Upper lobe of right lung (tissue), 1 donor: ENCODE measurements at regions not wholly inside any gene's neighbourhood (a gene's known extent, or its start where the extent isn't known, plus 50 kb on each side); places are given as distances from the start of the nearest gene placed in this dataset.

ENCODE experiments used
- ATAC-seq: fragments of 200-7000 bp; cut with Tn5 transposase; one replicate; pipeline ENCODE4 v1.9.1; 2020; ENCODE audit warnings: mild to moderate bottlenecking, moderate library complexity
- DNase-seq: peaks from one replicate; pipeline ENCODE4 v3.0.0-alpha.2; 2020
- H3K27ac ChIP-seq: fragments of 200-600 bp; one replicate; pipeline ENCODE4 v1.8.0; 2022
- H3K27me3 ChIP-seq: fragments of 200-600 bp; one replicate; pipeline ENCODE4 v1.8.0; 2022; ENCODE audit warnings: mild to moderate bottlenecking
- H3K36me3 ChIP-seq: fragments of 200-600 bp; one replicate; pipeline ENCODE4 v1.8.0; 2022
- H3K4me1 ChIP-seq: fragments of 200-600 bp; one replicate; pipeline ENCODE4 v1.8.0; 2022
- H3K4me3 ChIP-seq: fragments of 200-600 bp; one replicate; pipeline ENCODE4 v1.8.0; 2022; ENCODE audit warnings: mild to moderate bottlenecking
- H3K9me3 ChIP-seq: fragments of 200-600 bp; one replicate; pipeline ENCODE4 v1.8.0; 2022
- intact Hi-C: fragments of 100-400 bp; cut with DNase I; formaldehyde crosslinking; loops from one replicate; pipeline ENCODE4 v1.11.0; 2022
- TF ChIP-seq, protein P1 (sequence below): fragments of 200-600 bp; IDR thresholded peaks from one replicate; pipeline ENCODE4 v1.8.0; 2022; ENCODE audit warnings: antibody characterized with exemption
- donor health status: DM: no; HTN: yes; CAD: no; lungs with severe emphysema.

DNA sequence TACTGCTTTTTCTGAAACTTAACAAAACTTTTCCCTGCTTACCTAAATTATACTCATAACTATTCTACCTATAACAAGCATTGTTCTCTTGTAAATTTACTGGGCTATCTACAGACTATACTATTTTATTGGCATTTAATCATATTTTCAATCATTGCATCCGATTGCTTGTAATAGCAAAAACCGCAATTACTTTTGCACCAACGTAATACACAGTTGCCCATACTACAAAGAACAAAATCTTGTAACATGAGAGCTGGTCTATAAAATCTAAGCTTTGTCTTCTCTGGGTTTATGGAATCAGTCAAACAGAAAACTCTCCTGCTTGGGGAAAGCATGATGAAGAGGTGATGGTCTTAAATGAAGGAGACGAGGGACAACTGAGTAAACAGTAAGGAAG is 463.4 kb upstream of the ST6GAL2 start:
- Histone ChIP-seq H3K4me3 (no peak overlapping the region), H3K27ac (no peak overlapping the region), H3K27me3 (no peaks in the 10 kb centered on the region), H3K4me1 (no peaks in the 10 kb centered on the region), H3K9me3 (no peaks in the 10 kb centered on the region), H3K36me3 (no peaks in the 10 kb centered on the region)
- DNase-seq, result no peak
- TF ChIP-seq, protein P1, sequence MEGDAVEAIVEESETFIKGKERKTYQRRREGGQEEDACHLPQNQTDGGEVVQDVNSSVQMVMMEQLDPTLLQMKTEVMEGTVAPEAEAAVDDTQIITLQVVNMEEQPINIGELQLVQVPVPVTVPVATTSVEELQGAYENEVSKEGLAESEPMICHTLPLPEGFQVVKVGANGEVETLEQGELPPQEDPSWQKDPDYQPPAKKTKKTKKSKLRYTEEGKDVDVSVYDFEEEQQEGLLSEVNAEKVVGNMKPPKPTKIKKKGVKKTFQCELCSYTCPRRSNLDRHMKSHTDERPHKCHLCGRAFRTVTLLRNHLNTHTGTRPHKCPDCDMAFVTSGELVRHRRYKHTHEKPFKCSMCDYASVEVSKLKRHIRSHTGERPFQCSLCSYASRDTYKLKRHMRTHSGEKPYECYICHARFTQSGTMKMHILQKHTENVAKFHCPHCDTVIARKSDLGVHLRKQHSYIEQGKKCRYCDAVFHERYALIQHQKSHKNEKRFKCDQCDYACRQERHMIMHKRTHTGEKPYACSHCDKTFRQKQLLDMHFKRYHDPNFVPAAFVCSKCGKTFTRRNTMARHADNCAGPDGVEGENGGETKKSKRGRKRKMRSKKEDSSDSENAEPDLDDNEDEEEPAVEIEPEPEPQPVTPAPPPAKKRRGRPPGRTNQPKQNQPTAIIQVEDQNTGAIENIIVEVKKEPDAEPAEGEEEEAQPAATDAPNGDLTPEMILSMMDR, result no peak
- intact Hi-C loops, result no loop called here
- ATAC-seq, result no peak

DNA sequence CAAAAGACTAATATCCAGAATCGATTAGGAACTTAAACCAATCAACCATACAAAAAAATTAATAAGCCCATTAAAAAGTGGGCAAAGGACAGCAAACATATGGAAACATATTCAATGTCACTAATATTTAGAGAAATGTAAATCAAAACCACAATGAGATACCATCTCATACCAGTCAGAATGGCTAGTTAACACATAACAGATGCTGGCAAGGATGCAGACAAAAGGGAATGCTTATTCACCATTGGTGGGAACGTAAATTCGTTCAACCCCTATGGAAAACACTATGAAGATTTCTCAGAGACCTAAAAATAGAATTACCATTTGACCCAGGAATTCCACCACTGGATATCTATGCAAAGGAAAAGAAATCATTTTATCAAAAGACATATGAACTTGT is 468.2 kb upstream of the ST6GAL2 start:
- Histone ChIP-seq H3K27me3 (no peaks in the 10 kb centered on the region), H3K4me1 (no peaks in the 10 kb centered on the region), H3K27ac (no peak overlapping the region), H3K9me3 (no peaks in the 10 kb centered on the region), H3K4me3 (no peak overlapping the region), H3K36me3 (no peaks in the 10 kb centered on the region)
- TF ChIP-seq, protein P1, result no peak
- no peak for ATAC-seq
- no peak for DNase-seq
- intact Hi-C loops, result no loop called here

DNA sequence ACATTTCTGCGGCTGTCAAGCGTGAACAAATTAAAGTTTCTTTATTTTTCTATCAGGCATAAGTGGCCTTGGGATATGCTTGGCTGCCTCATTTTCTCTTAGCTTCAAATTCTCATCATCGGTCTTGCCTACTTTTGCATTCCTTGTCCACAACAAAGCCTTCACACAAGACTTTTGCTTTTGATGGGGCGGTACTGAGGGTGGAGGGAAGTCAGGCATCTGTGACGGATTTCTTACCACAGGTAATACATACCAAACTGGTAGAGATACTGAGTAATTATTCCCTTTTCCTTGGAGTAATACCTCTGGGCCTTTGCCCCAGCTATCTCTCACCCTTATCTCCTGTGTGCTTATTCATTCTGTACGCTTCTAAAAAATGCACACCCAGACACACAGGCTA is 468.3 kb upstream of the RGPD4 start:
- ATAC-seq, result no peak
- H3K27ac ChIP-seq, result no peak overlapping the region
- H3K4me3 ChIP-seq, result no peak overlapping the region

DNA sequence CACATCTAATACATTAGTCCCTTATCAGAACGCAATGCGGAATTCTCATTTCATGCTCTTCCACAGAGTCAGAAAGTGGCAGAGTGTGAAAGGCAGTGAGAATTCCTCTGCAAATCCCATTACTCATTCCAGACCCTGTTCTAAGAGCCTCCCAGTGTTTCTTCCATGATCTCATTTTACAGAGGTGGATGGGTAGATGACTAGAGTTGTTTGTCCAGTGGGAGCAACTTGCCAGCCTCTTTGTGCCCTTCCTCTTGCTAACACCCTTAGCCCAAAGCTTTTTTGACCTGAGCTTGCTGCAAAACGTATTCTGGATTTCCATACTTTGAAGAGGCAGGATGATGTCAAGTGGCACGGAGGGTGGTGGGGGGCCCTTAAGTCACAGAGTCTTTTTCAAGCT is 467.7 kb upstream of the RGPD4 start:
- DNase-seq (no peak), ATAC-seq (no peak)
- Histone ChIP-seq H3K4me3 (no peak overlapping the region), H3K36me3 (no peaks in the 10 kb centered on the region), H3K4me1 (no peaks in the 10 kb centered on the region), H3K27me3 (no peaks in the 10 kb centered on the region), H3K27ac (no peak overlapping the region), H3K9me3 (no peaks in the 10 kb centered on the region)
- intact Hi-C loops, result no loop called here
- TF ChIP-seq, protein P1, result no peak

More for the DNA sequence above, 468.3 kb upstream of the RGPD4 start:
- TF ChIP-seq, protein P1, result no peak
- H3K36me3 ChIP-seq, result no peaks in the 10 kb centered on the region
- H3K9me3 ChIP-seq, result no peaks in the 10 kb centered on the region
- H3K4me1 ChIP-seq, result no peaks in the 10 kb centered on the region
- H3K27me3 ChIP-seq, result no peaks in the 10 kb centered on the region
- DNase-seq, result no peak
- intact Hi-C loops, result no loop called here

DNA sequence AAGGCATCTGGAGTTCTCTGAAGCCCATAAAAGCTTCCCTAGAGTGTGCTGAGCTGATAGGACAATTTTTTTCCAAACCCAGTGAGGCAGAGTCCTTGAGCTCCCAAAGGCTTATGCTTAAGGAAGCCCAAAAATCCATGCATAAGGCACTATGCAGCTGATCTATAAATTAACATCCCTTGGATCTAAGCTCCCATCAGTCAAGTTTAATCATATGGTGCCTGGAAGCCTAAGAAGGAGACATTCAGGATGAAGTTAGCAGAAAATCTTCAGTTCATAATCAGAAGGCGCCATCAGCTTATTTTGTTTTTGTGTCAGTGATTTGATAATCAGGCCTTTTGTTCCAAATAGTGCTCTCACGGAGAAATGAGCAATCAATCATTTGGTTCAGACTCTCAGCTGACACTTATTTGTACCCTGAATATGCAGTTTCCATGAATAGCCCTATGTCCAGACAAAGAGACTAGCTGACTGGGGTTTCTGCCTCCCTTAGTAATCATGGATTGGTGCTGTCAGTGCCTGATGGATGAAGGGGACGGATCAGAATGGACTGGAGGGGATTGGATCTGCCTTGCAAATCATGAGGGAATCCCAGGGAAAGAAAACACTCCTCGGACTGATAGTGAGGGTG is 464.8 kb upstream of the RGPD4 start:
- intact Hi-C loops, result no loop called here
- Histone ChIP-seq H3K4me3 (no peak overlapping the region), H3K4me1 (no peaks in the 10 kb centered on the region), H3K36me3 (no peaks in the 10 kb centered on the region), H3K27ac (no peak overlapping the region), H3K27me3 (no peaks in the 10 kb centered on the region), H3K9me3 (no peaks in the 10 kb centered on the region)
- no peak for ATAC-seq
- TF ChIP-seq, protein P1, result no peak
- no peak for DNase-seq

DNA sequence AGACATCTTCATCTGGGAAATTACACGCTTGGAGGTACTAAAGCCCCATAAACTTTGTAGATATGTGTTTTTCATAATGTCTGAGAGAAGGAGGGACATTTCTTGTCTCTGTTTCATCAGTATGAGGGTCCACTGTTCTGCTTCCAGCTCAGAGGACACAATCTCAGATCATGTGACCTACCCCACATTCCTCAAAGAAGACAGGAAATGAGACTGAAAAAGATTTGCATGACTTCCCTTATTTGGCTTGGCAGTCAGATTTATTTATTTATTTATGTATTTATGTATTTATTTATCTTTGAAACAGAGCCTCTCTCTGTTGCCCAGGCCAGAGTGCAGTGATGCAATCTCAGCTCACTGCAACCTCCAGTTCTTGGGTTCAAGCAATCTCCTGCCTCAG is 463.7 kb upstream of the RGPD4 start:
- H3K27ac ChIP-seq, result no peak overlapping the region
- TF ChIP-seq, protein P1, result no peak
- no peaks in the 10 kb centered on the region for H3K9me3 ChIP-seq
- no peak for DNase-seq
- no peaks in the 10 kb centered on the region for H3K4me1 ChIP-seq
- H3K36me3 ChIP-seq, result no peaks in the 10 kb centered on the region
- intact Hi-C loops, result no loop called here
- no peak for ATAC-seq
- H3K4me3 ChIP-seq, result no peak overlapping the region
- no peaks in the 10 kb centered on the region for H3K27me3 ChIP-seq
